ENCODE measurements at regions not wholly inside any gene's neighbourhood (a gene's known extent, or its start where the extent isn't known, plus 50 kb on each side); places are given as distances from the start of the nearest gene placed in this dataset.

- TF ChIP-seq CTCF (IDR thresholded peaks at IDR 0.05; ENCODE audit: insufficient read depth, low read length, poor library complexity, severe bottlenecking) = no peak
- Histone ChIP-seq H3K36me3 (ENCODE audit: control insufficient read depth, insufficient read depth, low read length) (no peaks in the 10 kb centered on the region), H3K27me3 (ENCODE audit: control insufficient read depth, insufficient read depth, low read length) (peaks cover 3% of the 10 kb centered on the region), H3K4me3 (ENCODE audit: low read depth, low read length) (no peak overlapping the region)
- no peak for DNase-seq (ENCODE audit: low read depth)
Measured at GRCh38 chr14:101020834-101021370, 117.4 kb upstream of the RTL1 start.

GRCh38 chr14:101022121-101022520, 118.6 kb upstream of the RTL1 start:
- no peak for DNase-seq (ENCODE audit: low read depth)
- H3K36me3 ChIP-seq (ENCODE audit: control insufficient read depth, insufficient read depth, low read length) = no peaks in the 10 kb centered on the region
- peaks cover 3% of the 10 kb centered on the region for H3K27me3 ChIP-seq (ENCODE audit: control insufficient read depth, insufficient read depth, low read length)
- no peak for TF ChIP-seq CTCF (IDR thresholded peaks at IDR 0.05; ENCODE audit: insufficient read depth, low read length, poor library complexity, severe bottlenecking)
- no peak overlapping the region for H3K4me3 ChIP-seq (ENCODE audit: low read depth, low read length)

GRCh38 chr14:101022916-101023435, 119.5 kb upstream of the RTL1 start:
- Histone ChIP-seq H3K27me3 (ENCODE audit: control insufficient read depth, insufficient read depth, low read length) (peaks cover 3% of the 10 kb centered on the region), H3K4me3 (ENCODE audit: low read depth, low read length) (no peak overlapping the region)

GRCh38 chr14:101024686-101025085, 121.2 kb upstream of the RTL1 start:
- Histone ChIP-seq H3K36me3 (ENCODE audit: control insufficient read depth, insufficient read depth, low read length) (no peaks in the 10 kb centered on the region), H3K4me3 (ENCODE audit: low read depth, low read length) (no peak overlapping the region), H3K27me3 (ENCODE audit: control insufficient read depth, insufficient read depth, low read length) (peaks cover 3% of the 10 kb centered on the region)
- TF ChIP-seq CTCF (IDR thresholded peaks at IDR 0.05; ENCODE audit: insufficient read depth, low read length, poor library complexity, severe bottlenecking) = no peak
- DNase-seq (ENCODE audit: low read depth) = no peak

More at GRCh38 chr14:101022916-101023435, 119.5 kb upstream of the RTL1 start:
- no peak for TF ChIP-seq CTCF (IDR thresholded peaks at IDR 0.05; ENCODE audit: insufficient read depth, low read length, poor library complexity, severe bottlenecking)
- DNase-seq (ENCODE audit: low read depth) = no peak
- H3K36me3 ChIP-seq (ENCODE audit: control insufficient read depth, insufficient read depth, low read length) = no peaks in the 10 kb centered on the region

- DNase-seq (ENCODE audit: low read depth) = no peak
- TF ChIP-seq CTCF (IDR thresholded peaks at IDR 0.05; ENCODE audit: insufficient read depth, low read length, poor library complexity, severe bottlenecking) = no peak
- no peaks in the 10 kb centered on the region for H3K36me3 ChIP-seq (ENCODE audit: control insufficient read depth, insufficient read depth, low read length)
- peaks cover 3% of the 10 kb centered on the region for H3K27me3 ChIP-seq (ENCODE audit: control insufficient read depth, insufficient read depth, low read length)
- H3K4me3 ChIP-seq (ENCODE audit: low read depth, low read length) = no peak overlapping the region
Measured at GRCh38 chr14:101025131-101025530, 121.6 kb upstream of the RTL1 start.

GRCh38 chr14:101025696-101026095, 122.2 kb upstream of the RTL1 start:
- no peak for TF ChIP-seq CTCF (IDR thresholded peaks at IDR 0.05; ENCODE audit: insufficient read depth, low read length, poor library complexity, severe bottlenecking)
- H3K4me3 ChIP-seq (ENCODE audit: low read depth, low read length) = no peak overlapping the region
- no peaks in the 10 kb centered on the region for H3K36me3 ChIP-seq (ENCODE audit: control insufficient read depth, insufficient read depth, low read length)
- peaks cover 3% of the 10 kb centered on the region for H3K27me3 ChIP-seq (ENCODE audit: control insufficient read depth, insufficient read depth, low read length)
- DNase-seq (ENCODE audit: low read depth) = no peak

Measured in kidney epithelial cell (primary cell).